Loucy (cell line): ENCODE measurements at regions not wholly inside any gene's neighbourhood (a gene's known extent, or its start where the extent isn't known, plus 50 kb on each side); places are given as distances from the start of the nearest gene placed in this dataset.

ENCODE experiments used
- CTCF ChIP-seq: fragments of 200-600 bp; sonication (generic); conservative IDR thresholded peaks from 2 replicates; pipeline ENCODE4 v1.5.1; 2014; ENCODE audit warnings: mild to moderate bottlenecking, antibody characterized with exemption, low read length
- EZH2phosphoT487 ChIP-seq: fragments of 200-600 bp; IDR thresholded peaks from 2 replicates; pipeline ENCODE4 v1.6.1; 2018; ENCODE audit warnings: antibody characterized with exemption, mild to moderate bottlenecking, moderate library complexity, borderline replicate concordance

DNA sequence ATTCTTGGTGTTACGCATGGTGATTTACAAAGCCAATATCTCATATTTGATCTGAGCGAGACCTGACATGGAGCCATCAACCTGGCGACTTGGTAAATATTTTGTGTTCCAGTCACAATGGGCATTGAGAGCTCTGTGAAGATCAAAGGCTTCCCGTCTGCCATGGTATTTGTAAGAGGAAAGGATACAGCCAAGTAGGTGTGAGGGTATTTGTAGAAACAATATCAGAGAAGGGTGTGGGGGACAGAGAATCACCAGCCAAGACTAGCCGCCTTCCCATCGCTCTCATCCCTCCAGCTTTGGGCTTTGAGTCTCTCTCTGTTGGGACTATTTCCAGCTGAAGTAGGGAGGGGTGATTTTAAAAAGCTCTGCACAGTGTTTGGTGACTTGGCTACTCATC is 173.4 kb upstream of the BDNF start:
- TF ChIP-seq CTCF (no peak), EZH2phosphoT487 (no peak)
